Activated naive CD8-positive, alpha-beta T cell (primary cell): ENCODE measurements at regions not wholly inside any gene's neighbourhood (a gene's known extent, or its start where the extent isn't known, plus 50 kb on each side); places are given as distances from the start of the nearest gene placed in this dataset.

Experiments
- H3K27ac Mint-ChIP-seq: one replicate; pipeline ENCODE4 v1.8.0; 2021; ENCODE audit warnings: mixed read lengths
- H3K27me3 Mint-ChIP-seq: one replicate; pipeline ENCODE4 v1.8.0; 2021; ENCODE audit warnings: mixed read lengths
- H3K36me3 Mint-ChIP-seq: one replicate; pipeline ENCODE4 v1.8.0; 2021; ENCODE audit warnings: mixed read lengths
- H3K4me1 Mint-ChIP-seq: one replicate; pipeline ENCODE4 v1.8.0; 2021; ENCODE audit warnings: low read depth, mixed read lengths
- H3K4me3 Mint-ChIP-seq: one replicate; pipeline ENCODE4 v1.8.0; 2021; ENCODE audit warnings: mild to moderate bottlenecking, mixed read lengths
- H3K9me3 Mint-ChIP-seq: one replicate; pipeline ENCODE4 v1.8.0; 2021; ENCODE audit warnings: low read depth, mixed read lengths

- H3K27me3 Mint-ChIP-seq: peaks cover 8% of the 10 kb centered on the region
- no peak overlapping the region for H3K4me3 Mint-ChIP-seq
- H3K4me1 Mint-ChIP-seq: no peaks in the 10 kb centered on the region
Observed at GRCh38 chr18:77762642-77763041, 513.0 kb downstream of the GALR1 start.

GRCh38 chr18:77763530-77764145, 514.0 kb downstream of the GALR1 start:
- no peak overlapping the region for H3K4me3 Mint-ChIP-seq
- H3K27me3 Mint-ChIP-seq: peaks cover 10% of the 10 kb centered on the region
- H3K9me3 Mint-ChIP-seq: no peaks in the 10 kb centered on the region
- no peak overlapping the region for H3K27ac Mint-ChIP-seq
- H3K36me3 Mint-ChIP-seq: no peaks in the 10 kb centered on the region
- no peaks in the 10 kb centered on the region for H3K4me1 Mint-ChIP-seq

More at GRCh38 chr18:77762642-77763041, 513.0 kb downstream of the GALR1 start:
- Mint-ChIP-seq H3K27ac (no peak overlapping the region), H3K9me3 (no peaks in the 10 kb centered on the region), H3K36me3 (no peaks in the 10 kb centered on the region)

GRCh38 chr18:77765468-77765867, 515.8 kb downstream of the GALR1 start:
- Mint-ChIP-seq H3K36me3 (no peaks in the 10 kb centered on the region), H3K4me3 (no peak overlapping the region), H3K27me3 (peaks cover 10% of the 10 kb centered on the region), H3K4me1 (no peaks in the 10 kb centered on the region), H3K27ac (no peak overlapping the region), H3K9me3 (no peaks in the 10 kb centered on the region)

- peaks cover 10% of the 10 kb centered on the region for H3K27me3 Mint-ChIP-seq
- no peaks in the 10 kb centered on the region for H3K9me3 Mint-ChIP-seq
- H3K27ac Mint-ChIP-seq: no peak overlapping the region
- no peaks in the 10 kb centered on the region for H3K4me1 Mint-ChIP-seq
- no peak overlapping the region for H3K4me3 Mint-ChIP-seq
- no peaks in the 10 kb centered on the region for H3K36me3 Mint-ChIP-seq
Observed at GRCh38 chr18:77766421-77766820, 516.8 kb downstream of the GALR1 start.

DNA sequence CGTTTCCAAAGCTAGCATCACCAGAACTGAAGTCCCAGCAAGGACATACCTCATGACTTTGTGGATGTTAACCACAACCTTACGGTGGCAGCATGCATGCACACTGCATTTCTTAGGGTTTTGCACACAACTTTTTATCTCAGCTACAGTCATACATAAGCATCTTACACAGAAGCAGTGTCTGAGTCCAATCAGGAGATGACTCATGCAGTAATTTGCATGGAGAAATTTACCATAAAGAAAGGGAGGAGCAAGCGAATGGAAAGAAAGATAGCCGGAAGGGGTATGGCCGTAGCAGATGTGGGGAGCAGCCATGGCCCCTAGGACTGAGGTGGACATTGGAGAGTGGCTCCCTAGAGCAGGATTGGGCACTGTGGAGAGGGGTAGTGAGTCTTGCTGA, 522.5 kb downstream of the GALR1 start:
- Mint-ChIP-seq H3K4me1 (no peaks in the 10 kb centered on the region), H3K27ac (no peak overlapping the region), H3K27me3 (peaks cover 2% of the 10 kb centered on the region), H3K9me3 (no peaks in the 10 kb centered on the region), H3K4me3 (no peak overlapping the region), H3K36me3 (no peaks in the 10 kb centered on the region)

- Mint-ChIP-seq H3K9me3 (no peaks in the 10 kb centered on the region), H3K4me3 (no peak overlapping the region), H3K27ac (no peak overlapping the region), H3K36me3 (no peaks in the 10 kb centered on the region), H3K27me3 (no peaks in the 10 kb centered on the region), H3K4me1 (no peaks in the 10 kb centered on the region)
Observed at GRCh38 chr18:77776104-77776503, 526.5 kb downstream of the GALR1 start.

GRCh38 chr18:77777163-77777562, 527.5 kb downstream of the GALR1 start:
- H3K36me3 Mint-ChIP-seq: no peaks in the 10 kb centered on the region
- H3K4me3 Mint-ChIP-seq: no peak overlapping the region
- H3K4me1 Mint-ChIP-seq: no peaks in the 10 kb centered on the region
- no peaks in the 10 kb centered on the region for H3K27me3 Mint-ChIP-seq
- no peak overlapping the region for H3K27ac Mint-ChIP-seq
- H3K9me3 Mint-ChIP-seq: no peaks in the 10 kb centered on the region

DNA sequence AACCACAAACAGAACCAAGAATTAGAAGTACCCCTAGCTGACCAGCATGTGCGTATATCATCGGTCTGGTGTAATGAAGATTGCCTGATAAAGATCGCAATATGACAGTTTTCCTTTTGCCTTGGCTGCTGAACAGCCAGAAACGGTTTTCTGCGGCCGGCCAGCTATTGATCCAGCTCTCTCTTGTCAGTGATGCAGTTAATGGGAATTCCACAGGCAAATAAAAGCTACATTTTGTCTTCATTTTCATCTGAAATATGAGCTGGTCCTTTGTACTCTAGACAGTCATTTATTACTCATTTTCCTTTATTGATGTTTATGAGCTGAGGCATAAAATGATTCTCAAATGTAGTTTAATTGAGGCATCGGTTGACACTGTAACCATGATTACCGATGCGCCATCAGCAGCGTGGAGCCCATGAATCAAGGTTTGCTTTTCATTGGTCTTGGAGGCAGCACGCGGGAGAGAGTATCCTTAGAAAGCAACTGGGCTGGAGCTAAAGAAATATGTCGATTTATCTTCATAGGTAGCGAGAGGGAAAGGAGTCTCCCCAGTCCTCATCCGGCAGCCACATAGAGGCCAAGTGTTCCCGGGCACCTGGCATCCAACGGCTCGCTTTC, 535.2 kb downstream of the GALR1 start:
- Mint-ChIP-seq H3K4me1 (no peaks in the 10 kb centered on the region), H3K27me3 (no peaks in the 10 kb centered on the region), H3K9me3 (no peaks in the 10 kb centered on the region), H3K27ac (no peak overlapping the region), H3K36me3 (no peaks in the 10 kb centered on the region), H3K4me3 (no peak overlapping the region)

- H3K36me3 Mint-ChIP-seq: no peaks in the 10 kb centered on the region
- no peaks in the 10 kb centered on the region for H3K9me3 Mint-ChIP-seq
- no peak overlapping the region for H3K4me3 Mint-ChIP-seq
- no peaks in the 10 kb centered on the region for H3K4me1 Mint-ChIP-seq
- H3K27ac Mint-ChIP-seq: no peak overlapping the region
- no peaks in the 10 kb centered on the region for H3K27me3 Mint-ChIP-seq
Observed at GRCh38 chr18:77785415-77785975, 535.8 kb downstream of the GALR1 start.

DNA sequence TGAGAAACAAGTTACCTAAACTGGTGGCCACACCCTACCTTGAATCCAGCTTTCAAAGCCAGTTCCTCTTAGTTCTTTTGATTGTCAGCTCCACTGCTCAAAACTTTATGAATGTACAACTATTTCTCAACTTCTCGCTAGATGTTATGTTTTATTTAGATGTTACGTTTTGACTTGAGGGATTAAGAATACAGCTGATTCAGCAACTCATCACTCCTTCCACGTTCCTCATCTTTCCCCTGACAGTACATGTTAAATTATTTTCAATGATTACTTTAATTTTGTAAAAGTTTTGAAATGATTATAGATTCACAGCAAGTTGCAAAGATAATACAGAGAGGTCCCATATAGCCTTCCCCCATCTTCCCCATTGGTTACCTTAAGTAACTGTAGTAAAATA, 553.4 kb downstream of the GALR1 start:
- Mint-ChIP-seq H3K27me3 (no peaks in the 10 kb centered on the region), H3K9me3 (no peaks in the 10 kb centered on the region), H3K4me3 (no peak overlapping the region), H3K27ac (no peak overlapping the region), H3K4me1 (no peaks in the 10 kb centered on the region), H3K36me3 (no peaks in the 10 kb centered on the region)

DNA sequence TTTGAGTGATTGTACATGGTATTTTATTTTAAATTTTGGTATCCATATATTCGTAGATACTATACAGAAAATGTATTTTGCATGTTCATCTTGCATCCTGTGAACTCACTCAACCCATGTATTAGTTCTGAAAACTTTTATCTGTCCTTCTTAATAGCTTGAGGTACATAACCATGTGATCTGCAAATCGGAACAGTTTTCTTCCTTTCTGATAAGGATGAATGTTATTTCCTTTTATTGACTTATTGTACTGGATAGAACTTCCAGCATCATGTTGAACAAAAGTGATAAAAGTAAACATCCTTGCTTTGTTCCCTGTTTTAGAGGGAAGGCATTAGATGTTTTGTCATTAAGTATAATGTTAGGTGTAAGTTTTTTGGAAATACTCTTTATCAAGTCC, 554.7 kb downstream of the GALR1 start:
- Mint-ChIP-seq H3K9me3 (no peaks in the 10 kb centered on the region), H3K27ac (no peak overlapping the region), H3K36me3 (no peaks in the 10 kb centered on the region), H3K4me1 (no peaks in the 10 kb centered on the region), H3K27me3 (peaks cover 5% of the 10 kb centered on the region), H3K4me3 (no peak overlapping the region)

DNA sequence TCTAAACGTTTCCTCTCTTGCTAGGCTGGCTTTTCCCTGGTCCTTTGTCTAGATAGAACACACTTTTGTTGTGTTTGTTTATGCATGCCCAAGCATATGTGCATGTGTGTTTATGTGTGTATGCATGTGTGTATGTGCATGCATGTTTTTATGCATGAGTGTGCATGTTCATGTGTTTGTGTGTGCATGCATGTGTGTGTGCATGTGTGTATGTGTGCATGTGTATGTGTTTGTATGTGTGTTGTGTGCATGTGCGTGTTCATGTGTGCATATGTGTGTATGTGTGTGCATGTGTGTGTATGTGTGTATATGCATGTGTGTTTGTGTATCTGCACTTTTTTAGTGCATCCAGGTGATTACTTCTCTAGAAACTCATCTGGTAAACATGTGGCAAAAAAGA, 558.0 kb downstream of the GALR1 start:
- Mint-ChIP-seq H3K27ac (no peak overlapping the region), H3K36me3 (no peaks in the 10 kb centered on the region), H3K9me3 (no peaks in the 10 kb centered on the region), H3K4me1 (no peaks in the 10 kb centered on the region), H3K4me3 (no peak overlapping the region), H3K27me3 (peaks cover 10% of the 10 kb centered on the region)

GRCh38 chr18:77811503-77811902, 561.9 kb downstream of the GALR1 start:
- no peak overlapping the region for H3K4me3 Mint-ChIP-seq
- H3K4me1 Mint-ChIP-seq: no peaks in the 10 kb centered on the region
- H3K27me3 Mint-ChIP-seq: peaks cover 10% of the 10 kb centered on the region
- H3K9me3 Mint-ChIP-seq: no peaks in the 10 kb centered on the region
- no peak overlapping the region for H3K27ac Mint-ChIP-seq
- H3K36me3 Mint-ChIP-seq: no peaks in the 10 kb centered on the region

DNA sequence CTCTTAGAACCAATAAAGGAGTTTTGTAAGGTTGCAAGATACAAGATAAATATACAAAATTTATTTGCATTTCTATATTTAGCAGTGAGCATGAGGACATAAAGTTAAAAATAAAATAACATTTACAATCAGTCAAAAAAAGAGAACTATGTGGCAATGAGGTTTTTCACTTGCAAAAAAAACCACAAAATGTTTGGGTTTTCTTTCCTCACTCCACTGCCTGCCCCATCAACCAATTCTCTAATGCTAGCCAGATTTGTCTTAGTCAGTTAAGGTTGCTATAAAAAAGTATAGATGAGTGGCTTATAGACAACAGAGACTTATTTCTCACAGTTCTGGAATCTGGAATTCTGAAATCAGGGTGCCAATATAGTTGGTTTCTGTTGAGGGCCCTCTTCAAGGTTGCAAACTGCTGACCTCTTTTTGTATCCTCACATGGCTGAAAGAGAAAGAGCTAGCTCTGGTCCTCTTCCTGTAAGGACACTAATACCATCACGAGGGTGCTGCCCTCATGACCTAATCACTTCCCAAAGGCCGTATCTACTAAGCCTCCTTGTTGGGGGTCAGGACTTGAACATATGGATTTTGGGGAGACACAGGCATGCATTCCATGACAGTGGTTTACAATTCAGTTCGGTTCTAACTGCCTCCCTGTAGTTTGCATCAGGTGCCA, 566.2 kb downstream of the GALR1 start:
- Mint-ChIP-seq H3K27ac (no peak overlapping the region), H3K27me3 (peaks cover 9% of the 10 kb centered on the region), H3K4me1 (no peaks in the 10 kb centered on the region), H3K4me3 (no peak overlapping the region), H3K9me3 (peaks cover 4% of the 10 kb centered on the region), H3K36me3 (no peaks in the 10 kb centered on the region)

DNA sequence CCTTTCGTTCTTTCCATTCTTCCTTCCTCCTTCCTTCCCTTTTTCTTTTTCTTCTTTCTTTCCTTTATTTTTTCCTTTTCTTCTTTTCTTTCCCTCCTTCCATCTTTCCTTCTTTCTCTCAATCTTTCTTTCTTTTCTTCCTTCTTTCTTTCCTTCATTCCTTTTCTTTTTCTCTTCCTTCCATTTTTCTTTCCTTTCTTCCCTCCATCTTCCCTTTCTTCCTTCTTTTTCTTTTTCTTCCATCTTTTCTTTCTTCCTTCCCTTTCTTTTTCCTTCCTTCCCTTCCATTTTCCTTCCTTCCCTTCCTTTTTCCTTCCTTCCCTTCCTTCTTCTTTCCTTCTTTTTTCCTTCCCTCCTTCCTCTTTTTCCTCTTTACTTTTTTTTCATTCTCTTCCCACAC, 568.7 kb downstream of the GALR1 start:
- Mint-ChIP-seq H3K4me3 (no peak overlapping the region), H3K36me3 (no peaks in the 10 kb centered on the region), H3K4me1 (no peaks in the 10 kb centered on the region), H3K9me3 (peaks cover 4% of the 10 kb centered on the region), H3K27ac (no peak overlapping the region), H3K27me3 (peaks cover 13% of the 10 kb centered on the region)
